ENCODE measurements at regions not wholly inside any gene's neighbourhood (a gene's known extent, or its start where the extent isn't known, plus 50 kb on each side); places are given as distances from the start of the nearest gene placed in this dataset.
A peak's percentile ranks its signal among the peaks of the same experiment; 100 is the strongest.

DNA sequence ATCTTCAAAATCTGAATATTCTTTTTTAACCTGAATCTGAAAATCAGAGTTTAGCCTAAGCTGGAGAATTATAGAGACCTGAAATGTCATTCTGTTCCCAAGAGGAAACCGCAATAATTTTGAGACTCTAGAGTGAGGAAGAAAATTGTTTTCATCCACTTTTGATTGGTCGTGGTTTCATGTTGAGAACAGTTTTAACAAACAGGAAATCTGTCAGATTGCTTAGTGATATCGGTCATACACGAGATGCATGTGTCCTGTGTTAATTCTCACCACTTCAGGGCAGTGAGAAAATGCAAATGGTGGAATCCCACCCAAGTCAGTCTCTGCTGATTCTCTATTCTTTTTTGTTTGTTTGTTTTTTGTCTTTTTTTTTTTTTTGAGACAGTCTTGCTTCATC, 1498.5 kb upstream of the TMEM132C start:
- no peak for DNase-seq (ENCODE audit: low spot score)

DNA sequence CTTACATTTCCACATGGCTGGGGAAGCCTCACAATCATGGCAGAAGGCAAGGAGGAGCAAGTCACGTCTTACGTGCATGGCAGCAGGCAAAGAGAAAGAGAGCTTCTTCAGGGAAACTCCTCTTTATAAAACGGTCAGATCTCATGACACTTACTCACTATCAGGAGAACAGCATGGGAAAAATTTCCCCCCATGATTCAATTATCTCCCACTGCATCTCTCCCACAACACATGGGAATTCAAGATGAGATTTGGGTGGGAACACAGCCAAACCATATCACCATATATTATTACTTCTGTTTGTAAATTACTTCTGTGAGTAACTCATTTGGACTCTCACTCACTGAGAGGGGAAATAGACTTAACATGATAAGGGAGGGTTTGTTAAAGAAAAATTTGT, 1496.8 kb upstream of the TMEM132C start:
- DNase-seq (ENCODE audit: low spot score): no peak

DNA sequence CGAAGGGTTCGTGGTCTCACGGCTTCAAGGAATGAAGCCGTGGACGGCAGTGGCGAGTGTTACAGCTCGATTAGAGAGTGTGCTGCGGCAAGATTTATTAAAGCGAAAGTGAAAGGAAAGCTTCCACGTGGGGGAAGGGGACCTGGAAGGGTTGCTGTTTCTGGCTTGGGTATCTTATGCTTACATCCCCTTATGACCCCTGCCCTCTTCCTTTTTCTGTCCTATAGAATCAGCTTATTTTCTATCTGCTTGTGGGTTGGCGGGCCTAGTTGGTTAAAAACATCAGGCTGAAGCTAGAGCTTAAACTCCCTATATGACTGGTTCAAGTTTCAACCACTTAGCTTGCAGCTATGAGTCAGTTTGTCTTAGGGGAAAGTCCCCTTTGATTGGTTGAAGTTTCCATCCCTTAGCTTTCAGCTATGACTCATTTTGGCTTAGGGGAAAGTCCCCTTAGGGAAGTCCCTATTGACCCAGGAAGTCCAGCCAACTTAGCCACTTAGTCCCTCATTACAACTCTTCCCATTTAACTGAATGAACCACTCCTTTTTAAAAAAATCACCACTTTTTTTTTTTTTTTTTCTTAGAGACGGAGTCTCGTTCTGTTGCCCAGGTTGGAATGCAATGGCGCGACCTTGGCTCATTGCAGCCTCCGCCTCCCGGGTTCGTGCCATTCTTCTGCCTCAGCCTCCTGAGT, 1494.7 kb upstream of the TMEM132C start:
- DNase-seq (ENCODE audit: low spot score): peak; percentile 98

DNA sequence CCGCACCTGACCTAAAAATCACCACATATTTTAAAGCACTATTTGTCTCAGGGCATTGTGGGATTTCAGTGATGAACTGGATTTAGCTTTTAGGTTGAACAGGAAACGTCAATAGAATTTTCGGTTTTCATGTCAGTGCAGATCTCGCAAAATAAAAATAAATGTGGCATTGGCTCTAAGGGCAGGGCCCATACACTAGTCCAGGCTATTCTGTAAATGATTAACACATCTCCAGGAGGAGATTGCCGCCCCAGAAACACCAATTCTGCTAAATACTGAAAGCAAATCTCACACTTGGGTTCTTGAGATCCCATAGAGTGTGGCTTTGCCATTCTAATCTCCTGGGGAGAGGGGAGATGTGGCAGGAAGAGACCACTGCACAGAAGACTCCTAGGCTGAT, 1494.0 kb upstream of the TMEM132C start:
- DNase-seq (ENCODE audit: low spot score): peak; percentile 13

DNA sequence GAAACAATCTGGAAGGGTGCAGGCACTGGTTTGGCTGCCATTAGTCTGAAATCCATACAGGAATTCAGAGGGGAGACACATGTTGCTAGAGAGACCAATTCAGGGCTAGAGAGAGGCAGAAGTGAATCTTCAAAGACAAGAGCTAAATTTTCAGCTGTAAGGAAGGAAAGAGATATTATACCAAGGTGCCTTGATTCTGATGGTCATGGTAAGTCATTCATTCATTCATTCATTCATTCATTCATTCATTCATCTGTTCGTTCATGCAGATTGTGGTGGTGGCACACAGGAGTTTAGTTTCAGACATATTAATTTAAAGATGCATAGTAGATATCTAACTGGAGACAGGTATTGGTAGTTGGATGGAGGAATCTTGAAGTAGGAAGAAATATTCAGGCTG, 1493.5 kb upstream of the TMEM132C start:
- no peak for DNase-seq (ENCODE audit: low spot score)

DNA sequence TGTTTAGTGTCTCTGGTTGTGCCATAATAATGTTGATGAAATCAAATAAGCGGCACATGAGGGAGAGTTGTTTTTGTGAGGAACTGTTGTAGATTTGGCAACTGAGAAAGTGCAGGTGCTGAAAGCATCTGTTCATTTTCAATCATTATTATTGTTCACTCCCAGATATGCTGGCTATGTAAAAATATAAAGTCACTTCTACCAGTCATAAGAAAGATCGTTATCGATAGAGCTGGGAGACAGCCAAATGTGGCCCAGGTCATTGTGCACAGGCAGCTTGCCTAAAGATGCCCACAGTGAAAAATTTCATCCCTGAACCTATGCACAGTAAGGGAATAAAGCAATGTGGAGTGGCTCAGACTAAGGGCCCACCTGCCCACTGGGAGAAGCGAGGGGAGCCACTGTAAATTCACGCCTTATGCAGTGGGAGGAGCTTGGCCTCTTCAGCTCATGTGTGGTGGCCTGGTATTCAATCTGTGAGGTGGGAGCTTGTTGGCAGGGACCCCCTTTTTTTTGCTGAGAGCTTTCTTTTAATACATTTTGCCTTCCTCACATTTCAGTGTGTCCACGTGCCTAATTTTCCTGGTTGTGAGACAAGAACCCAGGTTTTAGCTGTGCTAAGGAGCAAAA, 1490.8 kb upstream of the TMEM132C start:
- no peak for DNase-seq (ENCODE audit: low spot score)

DNA sequence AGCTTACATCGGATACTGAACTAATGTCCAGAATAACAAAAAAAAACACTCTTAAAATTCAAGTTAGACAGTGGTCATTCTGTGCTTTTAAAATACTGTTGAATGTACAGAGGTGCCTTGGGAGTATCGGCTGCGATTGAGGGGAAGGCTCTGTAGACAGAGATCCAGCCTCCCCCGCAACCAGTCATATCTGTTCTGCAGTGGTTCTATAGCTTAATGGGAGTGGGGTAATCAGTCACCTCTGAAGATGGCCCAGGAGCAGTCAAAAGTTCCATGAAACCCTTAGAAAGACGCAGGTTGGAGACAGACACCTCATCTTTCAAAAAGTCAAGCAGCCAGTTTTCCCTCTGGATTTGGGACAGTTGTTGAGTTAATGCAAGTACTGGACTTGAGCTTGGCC, 1486.6 kb upstream of the TMEM132C start:
- no peak for DNase-seq (ENCODE audit: low spot score)

DNA sequence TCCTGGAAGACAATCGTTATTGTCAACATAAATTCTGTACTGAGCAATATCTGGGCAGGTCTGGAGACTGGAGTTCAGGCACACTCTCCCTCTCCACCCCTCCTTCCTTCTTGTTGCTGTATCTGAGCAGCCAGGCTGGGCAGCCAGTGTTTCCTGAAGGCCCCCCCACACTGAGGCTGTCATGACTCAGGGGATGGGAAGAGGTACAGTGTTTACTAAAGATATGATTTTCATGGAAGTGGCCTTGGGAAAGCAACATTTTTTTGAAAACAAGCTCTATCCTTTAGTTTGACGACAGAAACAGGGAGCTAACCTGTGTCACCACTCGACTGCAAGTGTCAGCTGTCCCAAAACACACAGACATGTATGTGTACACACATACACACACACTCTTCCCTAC, 1485.4 kb upstream of the TMEM132C start:
- peak; percentile 6 for DNase-seq (ENCODE audit: low spot score)

DNA sequence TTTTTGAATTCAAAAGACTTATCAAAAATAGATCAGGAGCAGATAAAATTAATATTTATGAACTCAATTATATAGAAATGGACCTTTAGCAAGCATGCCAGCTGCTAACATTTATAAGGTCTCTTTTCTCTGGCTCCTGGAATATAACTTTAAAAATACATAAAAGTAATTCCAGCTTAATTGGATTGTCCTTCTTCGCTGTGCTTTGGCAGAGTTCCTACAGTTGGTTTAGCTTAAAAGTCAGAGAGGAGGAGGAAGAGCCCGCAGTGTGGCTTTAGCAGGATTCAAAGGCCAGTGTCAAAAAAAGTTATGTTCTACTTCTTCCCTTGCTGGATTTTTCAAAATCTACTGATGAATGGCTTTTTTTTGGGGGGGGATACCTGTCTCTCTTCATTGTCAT, 1484.9 kb upstream of the TMEM132C start:
- DNase-seq (ENCODE audit: low spot score): no peak

DNA sequence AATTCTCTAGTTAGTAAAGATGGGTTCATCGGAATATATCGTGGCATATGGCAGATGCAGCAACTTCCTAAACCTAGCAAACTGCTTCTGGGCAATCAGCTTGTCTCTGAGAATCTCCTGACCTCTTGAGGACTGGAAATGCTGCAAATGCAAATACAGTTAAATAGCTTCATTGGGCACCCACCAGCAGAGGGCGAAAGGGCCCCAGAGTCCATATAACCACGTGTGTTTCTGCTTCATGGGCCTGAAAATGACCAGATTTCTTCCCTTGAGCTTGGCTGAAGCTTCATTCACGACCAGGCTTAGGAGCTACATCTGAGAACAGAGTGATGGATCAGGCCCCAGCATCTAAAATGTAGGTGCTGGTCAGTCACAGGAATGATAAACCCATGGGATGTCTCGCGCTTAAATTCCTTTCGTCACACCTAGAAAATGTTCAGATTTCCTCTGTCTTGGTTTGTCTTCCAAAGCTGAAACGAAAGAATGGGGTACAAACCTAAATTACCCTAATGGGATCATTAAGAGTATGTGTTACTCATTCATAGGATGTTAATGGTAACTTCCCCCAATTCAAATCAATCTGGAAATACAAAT, 1482.5 kb upstream of the TMEM132C start:
- DNase-seq (ENCODE audit: low spot score): peak; percentile 61

DNA sequence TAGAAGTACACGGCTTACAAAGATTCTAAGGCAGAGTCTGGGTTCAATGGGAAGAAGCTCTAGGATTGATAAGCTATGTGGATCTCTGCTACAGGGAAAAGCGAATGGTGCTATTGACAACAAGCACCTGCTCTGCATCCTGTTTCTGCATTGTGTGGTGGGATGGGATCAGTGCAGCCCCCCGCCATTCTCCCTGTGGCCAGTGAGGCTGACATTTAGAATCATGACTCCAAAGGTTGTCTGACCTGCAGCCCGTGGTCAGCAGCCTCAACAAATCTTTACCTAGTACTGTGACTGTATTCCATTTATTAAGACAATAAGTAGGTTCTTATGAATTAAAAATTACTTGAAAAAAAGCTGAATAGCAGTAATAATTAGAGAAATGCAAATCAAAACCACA, 1477.0 kb upstream of the TMEM132C start:
- DNase-seq (ENCODE audit: low spot score): no peak

DNA sequence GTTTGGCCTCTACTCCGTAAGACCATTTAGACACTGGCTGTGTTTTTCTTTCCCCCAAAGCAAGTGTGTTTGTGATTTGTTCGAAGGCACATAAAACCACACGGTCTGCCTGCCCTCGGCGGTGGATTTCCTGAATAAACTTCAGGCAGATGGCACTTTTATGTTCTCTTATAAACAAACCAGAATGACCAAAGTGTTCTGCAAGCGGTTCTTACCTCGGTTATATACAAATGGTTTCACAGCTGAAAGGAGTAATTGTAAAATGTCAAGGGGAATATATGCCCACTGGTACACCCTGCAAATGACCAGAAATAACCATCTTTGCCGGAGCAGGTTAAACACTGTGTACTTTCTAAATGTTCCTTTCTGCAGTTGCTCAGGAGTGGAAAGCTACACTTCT, 1475.8 kb upstream of the TMEM132C start:
- DNase-seq (ENCODE audit: low spot score): no peak

DNA sequence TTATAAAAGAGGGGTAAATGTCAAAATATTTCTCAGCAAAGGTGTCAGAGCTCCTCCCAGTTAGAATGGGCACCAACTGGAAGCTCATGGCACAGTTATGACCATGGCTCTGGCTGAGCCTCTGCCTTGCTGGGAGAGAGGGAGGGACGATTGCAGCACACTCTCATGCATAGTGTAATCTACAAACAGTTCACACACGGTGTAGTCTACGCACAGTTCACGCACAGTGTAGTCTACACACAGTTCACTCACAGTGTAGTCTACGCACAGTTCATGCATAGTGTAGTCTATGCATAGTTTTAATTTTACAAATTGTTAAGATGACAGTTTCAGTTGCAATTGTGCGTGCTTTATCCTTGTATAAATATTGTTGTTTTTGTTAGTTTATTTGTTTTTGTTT, 1474.6 kb upstream of the TMEM132C start:
- no peak for DNase-seq (ENCODE audit: low spot score)

DNA sequence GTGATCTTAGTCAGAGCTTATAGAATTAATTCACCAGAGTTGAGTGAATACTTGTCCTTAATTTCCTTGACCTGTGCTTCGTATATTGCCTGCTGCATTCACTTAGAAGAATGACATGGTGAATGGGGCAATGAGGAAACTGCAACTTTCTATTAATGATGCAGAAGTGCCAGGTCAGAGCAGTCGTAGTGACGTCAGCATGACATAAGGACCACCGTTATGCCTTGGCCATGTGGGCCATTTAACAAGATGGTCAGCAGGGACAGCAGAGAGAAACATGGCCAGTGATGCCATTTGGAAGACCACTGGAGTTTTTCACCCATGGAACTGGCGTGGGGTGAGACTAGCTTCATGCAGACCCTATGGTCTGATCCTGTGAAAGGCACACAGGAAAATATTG, 1469.4 kb upstream of the TMEM132C start:
- DNase-seq (ENCODE audit: low spot score): no peak

DNA sequence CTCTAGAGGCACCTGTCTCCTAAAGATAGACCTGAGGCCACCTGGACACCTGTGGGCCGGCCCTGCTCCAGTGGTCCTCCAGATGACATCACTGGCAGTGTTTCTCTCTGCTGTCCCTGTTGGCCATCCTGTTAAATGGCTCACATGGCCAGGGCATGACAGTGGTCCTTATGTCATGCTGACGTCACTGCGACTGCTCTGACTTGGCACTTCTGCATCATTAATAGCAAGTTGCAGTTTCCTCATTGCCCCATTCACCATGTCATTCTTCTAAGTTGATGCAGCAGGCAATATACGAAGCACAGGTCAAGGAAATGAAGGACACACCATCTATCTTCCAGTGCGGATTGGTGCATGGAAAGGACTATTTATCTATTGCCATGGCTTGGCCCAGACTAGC, 1468.5 kb upstream of the TMEM132C start:
- DNase-seq (ENCODE audit: low spot score): no peak

DNA sequence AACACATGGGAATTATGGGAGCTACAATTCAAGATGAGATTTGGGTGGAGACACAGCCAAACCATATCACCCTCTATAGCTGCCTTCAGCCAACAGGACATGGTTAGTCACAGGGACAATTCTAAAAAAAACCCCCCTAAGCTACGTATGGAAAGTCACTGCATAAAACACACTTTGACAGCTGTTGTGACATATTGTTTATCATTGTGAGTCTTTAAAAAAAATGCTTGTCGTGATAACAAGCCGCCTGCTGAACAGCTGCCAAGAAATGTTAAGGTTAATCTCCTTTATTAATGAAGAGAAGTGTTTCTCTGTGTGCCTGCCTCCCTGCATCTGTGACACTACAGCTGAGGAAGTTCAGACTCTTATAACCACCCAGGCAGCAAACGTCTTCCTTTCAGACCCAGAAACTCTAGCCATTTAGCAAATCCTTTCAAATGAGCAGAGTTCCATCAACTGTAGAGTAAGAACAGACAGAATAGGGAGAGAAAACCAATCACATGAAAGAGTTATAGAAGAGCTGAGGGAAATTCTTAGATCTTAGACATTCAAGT, 1459.6 kb upstream of the TMEM132C start:
- no peak for DNase-seq (ENCODE audit: low spot score)

DNA sequence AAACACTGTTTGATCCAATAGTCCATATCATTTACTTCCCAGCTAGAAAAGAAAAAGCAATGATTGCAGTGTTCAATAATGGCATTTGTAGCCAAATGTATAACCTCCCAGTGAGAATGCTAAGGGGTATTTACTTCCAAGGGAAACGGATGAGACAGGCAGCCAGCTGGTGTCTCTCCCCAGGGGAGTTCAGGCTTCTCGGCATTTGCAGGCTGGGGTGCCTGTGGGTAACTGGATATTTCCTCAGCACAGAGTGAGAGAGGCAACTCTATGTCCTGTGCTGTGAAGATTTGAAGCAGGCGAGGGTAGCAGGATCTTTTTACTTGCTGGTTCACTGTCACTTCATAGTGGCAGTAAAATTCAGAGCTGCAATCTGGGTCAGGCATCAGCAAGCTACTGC, 1455.6 kb upstream of the TMEM132C start:
- no peak for DNase-seq (ENCODE audit: low spot score)

DNA sequence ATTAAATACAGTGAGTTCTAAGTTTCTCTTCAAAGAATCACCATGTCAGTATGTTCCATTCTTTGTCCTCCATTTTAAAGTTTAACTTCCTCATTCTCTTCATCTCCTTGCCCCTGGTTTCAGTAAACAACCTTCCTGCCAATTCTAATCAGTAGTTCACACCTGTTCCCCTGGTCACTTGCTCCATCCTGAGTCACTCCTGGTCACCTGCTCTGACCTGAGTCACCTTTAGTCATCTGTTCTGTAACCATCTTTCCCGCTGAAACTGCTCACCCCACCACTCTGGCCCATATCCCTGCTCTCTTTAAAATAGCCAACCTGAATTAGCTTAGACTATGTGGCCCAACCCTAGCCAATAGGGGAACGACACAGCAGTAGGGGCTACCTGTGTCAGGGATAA, 1447.4 kb upstream of the TMEM132C start:
- peak; percentile 29 for DNase-seq (ENCODE audit: low spot score)

DNA sequence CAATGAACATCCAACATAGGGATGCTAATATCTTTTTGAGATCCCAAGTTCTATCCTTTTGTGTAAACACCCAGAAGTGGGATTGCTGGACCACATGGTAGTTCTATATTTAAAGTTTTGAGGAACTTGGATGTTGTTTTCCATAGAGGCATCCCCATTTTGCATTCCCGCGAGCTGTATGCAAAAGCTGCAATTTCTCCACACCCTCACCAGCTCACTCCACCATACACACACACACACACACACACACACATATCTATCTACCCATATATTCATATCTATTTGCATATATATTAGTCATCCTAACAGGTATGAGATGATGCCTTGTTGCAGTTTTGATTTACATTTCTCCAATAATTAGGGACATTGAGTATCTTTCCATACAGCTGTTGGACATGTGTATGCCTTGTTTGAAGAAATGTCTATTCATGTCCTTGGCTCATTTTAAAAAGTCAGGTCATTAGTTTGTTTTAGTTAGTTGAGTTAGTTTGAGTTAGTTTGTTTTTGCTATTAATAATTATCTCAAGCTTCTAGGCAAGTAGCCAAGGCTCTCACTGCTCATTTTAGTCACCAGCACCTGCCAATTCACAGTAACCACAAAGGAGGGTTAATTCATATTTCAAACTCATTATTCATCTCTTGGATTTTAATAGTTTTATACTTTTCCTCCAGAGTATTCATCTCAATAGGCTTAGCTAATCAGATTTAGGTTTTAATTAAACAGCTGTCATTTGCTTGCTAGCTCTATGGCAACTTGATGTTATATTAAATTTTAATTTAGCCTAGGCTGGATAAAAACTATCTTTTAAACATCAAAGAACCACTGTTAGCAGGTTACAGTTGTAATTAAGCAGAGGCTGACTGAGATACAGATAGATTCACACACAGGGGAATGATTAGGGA, 1435.9 kb upstream of the TMEM132C start:
- peak; percentile 68 for DNase-seq (ENCODE audit: low spot score)

DNA sequence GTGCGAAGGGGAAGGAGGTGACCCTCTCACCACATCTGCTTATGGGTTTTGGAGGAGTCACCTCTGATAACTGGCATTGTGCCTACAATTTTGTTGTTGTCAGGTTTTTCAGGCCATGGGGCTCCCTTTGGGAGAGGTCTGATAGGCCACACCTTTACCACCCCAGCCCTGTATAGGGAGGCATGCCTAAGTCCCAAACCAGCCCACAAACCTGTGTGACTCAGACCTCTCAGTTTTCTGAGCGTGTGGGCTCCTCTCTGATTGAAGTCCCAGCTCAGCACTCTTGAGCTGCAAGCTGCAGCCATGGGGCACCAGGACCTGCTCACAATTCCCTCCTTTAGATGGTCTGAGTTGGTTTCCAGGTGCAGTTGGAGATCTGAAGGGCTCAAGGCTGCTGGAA, 1429.3 kb upstream of the TMEM132C start:
- DNase-seq (ENCODE audit: low spot score): no peak

DNA sequence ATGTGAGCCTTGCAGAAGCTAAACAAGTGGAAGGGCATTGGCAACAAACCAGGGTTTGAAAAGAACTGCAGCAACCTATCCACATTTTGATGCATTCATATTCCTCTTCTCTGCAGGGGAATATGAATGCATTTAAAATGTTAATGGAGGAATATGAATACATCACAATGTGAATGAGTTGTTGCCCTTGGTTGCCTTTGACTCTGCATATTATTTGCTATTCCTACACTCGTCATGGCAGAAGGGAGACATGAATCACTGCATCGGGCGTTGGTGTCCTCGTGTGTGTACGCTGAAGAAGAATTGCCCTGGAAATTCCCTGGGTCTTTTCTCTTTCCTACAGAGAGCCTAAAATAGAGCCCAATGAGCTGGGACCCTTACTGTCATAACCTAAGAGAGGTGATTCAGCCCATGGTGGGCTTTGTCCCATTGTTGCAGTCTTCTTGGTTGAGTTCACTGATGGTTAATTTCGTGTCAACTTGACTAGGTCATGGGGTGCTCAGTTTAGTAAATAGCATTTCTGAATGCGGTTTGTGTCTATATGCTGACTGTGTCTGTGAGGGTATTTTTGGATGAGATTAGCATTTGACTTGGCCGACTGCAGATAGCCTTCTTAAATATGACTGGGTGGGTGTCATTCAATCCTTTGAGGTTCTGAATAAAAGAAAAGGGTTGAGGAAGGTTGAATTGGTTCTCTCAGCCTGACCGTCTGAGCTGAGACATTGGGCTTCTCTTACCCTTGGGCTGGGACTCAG, 1422.9 kb upstream of the TMEM132C start:
- no peak for DNase-seq (ENCODE audit: low spot score)
